MM.1S (cell line): ENCODE measurements at regions not wholly inside any gene's neighbourhood (a gene's known extent, or its start where the extent isn't known, plus 50 kb on each side); places are given as distances from the start of the nearest gene placed in this dataset.

ENCODE experiments used
- DNase-seq: peaks from one replicate; pipeline ENCODE4 v3.0.0-alpha.2; 2015
- H2AFZ ChIP-seq: fragments of 300-600 bp; sonication (generic); 2 replicates; pipeline ENCODE4 v1.6.0; 2016; ENCODE audit warnings: antibody characterized with exemption, low read length
- H3F3A ChIP-seq: fragments of 300-600 bp; sonication (generic); 2 replicates; pipeline ENCODE4 v1.6.1; 2016; ENCODE audit warnings: mild to moderate bottlenecking, antibody characterized with exemption, low read length, moderate library complexity, mixed read lengths; ENCODE audit not compliant: insufficient read depth
- H3K27ac ChIP-seq: fragments of 300-600 bp; sonication (generic); 2 replicates; pipeline ENCODE4 v1.5.1; 2016; ENCODE audit warnings: mild to moderate bottlenecking, low read length
- H3K27me3 ChIP-seq: fragments of 300-600 bp; sonication (generic); replicated peaks from 2 replicates; pipeline ENCODE4 v1.6.0; 2016; ENCODE audit warnings: low read length; ENCODE audit not compliant: insufficient read depth
- H3K36me3 ChIP-seq: fragments of 300-600 bp; sonication (generic); replicated peaks from 2 replicates; pipeline ENCODE4 v1.6.1; 2016; ENCODE audit warnings: mild to moderate bottlenecking, low read length, mixed read lengths; ENCODE audit not compliant: insufficient read depth
- H3K4me1 ChIP-seq: fragments of 300-600 bp; sonication (generic); 2 replicates; pipeline ENCODE4 v1.6.1; 2016; ENCODE audit warnings: low read length, mixed read lengths
- H3K4me2 ChIP-seq: fragments of 300-600 bp; sonication (generic); 2 replicates; pipeline ENCODE4 v1.6.0; 2016; ENCODE audit warnings: low read depth, low read length
- H3K4me3 ChIP-seq: fragments of 300-600 bp; sonication (generic); 2 replicates; pipeline ENCODE4 v1.5.1; 2016; ENCODE audit warnings: low read length, mixed read lengths
- H3K79me2 ChIP-seq: fragments of 300-600 bp; sonication (generic); 2 replicates; pipeline ENCODE4 v1.6.1; 2016; ENCODE audit warnings: mixed run types, low read length, mixed read lengths
- H3K9ac ChIP-seq: fragments of 300-600 bp; sonication (generic); 2 replicates; pipeline ENCODE4 v1.6.1; 2016; ENCODE audit warnings: low read length, mixed read lengths
- H3K9me2 ChIP-seq: fragments of 300-600 bp; sonication (generic); replicated peaks from 2 replicates; pipeline ENCODE4 v1.6.1; 2016; ENCODE audit warnings: mild to moderate bottlenecking, low read length, mixed read lengths; ENCODE audit not compliant: insufficient read depth
- H3K9me3 ChIP-seq: fragments of 300-600 bp; sonication (generic); replicated peaks from 2 replicates; pipeline ENCODE4 v1.6.1; 2016; ENCODE audit warnings: mild to moderate bottlenecking, low read length, mixed read lengths; ENCODE audit not compliant: insufficient read depth
- H4K20me1 ChIP-seq: fragments of 300-600 bp; sonication (generic); 2 replicates; pipeline ENCODE4 v1.6.1; 2016; ENCODE audit warnings: mild to moderate bottlenecking, low read length, moderate library complexity, mixed read lengths; ENCODE audit not compliant: insufficient read depth
- CTCF ChIP-seq: fragments of 300-600 bp; sonication (generic); IDR thresholded peaks from 2 replicates; pipeline ENCODE4 v1.5.1; 2016; ENCODE audit warnings: antibody characterized with exemption, low read length, mixed read lengths
- EZH2 ChIP-seq: fragments of 300-600 bp; sonication (generic); optimal IDR thresholded peaks from 2 replicates; pipeline ENCODE3; 2017; ENCODE audit warnings: low read depth, mild to moderate bottlenecking, antibody characterized with exemption, low read length, mixed read lengths
- EZH2phosphoT487 ChIP-seq: fragments of 300-600 bp; sonication (generic); IDR thresholded peaks from 2 replicates; pipeline ENCODE4 v1.6.1; 2018; ENCODE audit warnings: antibody characterized with exemption, low read length

GRCh38 chr6:82779041-82779440 is 286.6 kb downstream of the UBE3D start:
- Histone ChIP-seq H3K9ac (no peak overlapping the region), H2AFZ (no peak overlapping the region), H3K9me2 (no peaks in the 10 kb centered on the region), H3F3A (no peaks in the 10 kb centered on the region), H3K27me3 (no peaks in the 10 kb centered on the region), H4K20me1 (no peaks in the 10 kb centered on the region), H3K4me1 (no peaks in the 10 kb centered on the region), H3K27ac (no peak overlapping the region), H3K4me2 (no peak overlapping the region), H3K36me3 (no peaks in the 10 kb centered on the region), H3K79me2 (no peaks in the 10 kb centered on the region), H3K4me3 (no peak overlapping the region), H3K9me3 (no peaks in the 10 kb centered on the region)
- TF ChIP-seq EZH2 (no peak), CTCF (no peak), EZH2phosphoT487 (no peak)
- no peak for DNase-seq

GRCh38 chr6:82780334-82780733 is 285.3 kb downstream of the UBE3D start:
- no peak overlapping the region for H3K4me2 ChIP-seq
- no peaks in the 10 kb centered on the region for H3K4me1 ChIP-seq
- H3K9me3 ChIP-seq = no peaks in the 10 kb centered on the region
- no peak overlapping the region for H3K27ac ChIP-seq
- no peak overlapping the region for H3K4me3 ChIP-seq
- no peaks in the 10 kb centered on the region for H3K79me2 ChIP-seq
- no peaks in the 10 kb centered on the region for H3K27me3 ChIP-seq
- no peaks in the 10 kb centered on the region for H4K20me1 ChIP-seq
- no peak overlapping the region for H2AFZ ChIP-seq
- no peak for DNase-seq
- no peaks in the 10 kb centered on the region for H3K36me3 ChIP-seq
- no peak overlapping the region for H3K9ac ChIP-seq
- TF ChIP-seq CTCF (no peak), EZH2phosphoT487 (no peak), EZH2 (no peak)
- no peaks in the 10 kb centered on the region for H3K9me2 ChIP-seq
- H3F3A ChIP-seq = no peaks in the 10 kb centered on the region

- H2AFZ ChIP-seq = no peak overlapping the region
- H3K36me3 ChIP-seq = no peaks in the 10 kb centered on the region
- no peaks in the 10 kb centered on the region for H3K9me3 ChIP-seq
- no peak for DNase-seq
- H4K20me1 ChIP-seq = no peaks in the 10 kb centered on the region
- no peaks in the 10 kb centered on the region for H3K27me3 ChIP-seq
- TF ChIP-seq EZH2 (no peak), EZH2phosphoT487 (no peak), CTCF (no peak)
- H3K4me2 ChIP-seq = no peak overlapping the region
- no peaks in the 10 kb centered on the region for H3K79me2 ChIP-seq
- H3K4me1 ChIP-seq = no peaks in the 10 kb centered on the region
- no peaks in the 10 kb centered on the region for H3F3A ChIP-seq
- no peak overlapping the region for H3K27ac ChIP-seq
- H3K9ac ChIP-seq = no peak overlapping the region
- H3K4me3 ChIP-seq = no peak overlapping the region
- no peaks in the 10 kb centered on the region for H3K9me2 ChIP-seq
Observed at GRCh38 chr6:82781620-82782204, 283.9 kb downstream of the UBE3D start.
